ENCODE measurements at regions not wholly inside any gene's neighbourhood (a gene's known extent, or its start where the extent isn't known, plus 50 kb on each side); places are given as distances from the start of the nearest gene placed in this dataset.

DNA sequence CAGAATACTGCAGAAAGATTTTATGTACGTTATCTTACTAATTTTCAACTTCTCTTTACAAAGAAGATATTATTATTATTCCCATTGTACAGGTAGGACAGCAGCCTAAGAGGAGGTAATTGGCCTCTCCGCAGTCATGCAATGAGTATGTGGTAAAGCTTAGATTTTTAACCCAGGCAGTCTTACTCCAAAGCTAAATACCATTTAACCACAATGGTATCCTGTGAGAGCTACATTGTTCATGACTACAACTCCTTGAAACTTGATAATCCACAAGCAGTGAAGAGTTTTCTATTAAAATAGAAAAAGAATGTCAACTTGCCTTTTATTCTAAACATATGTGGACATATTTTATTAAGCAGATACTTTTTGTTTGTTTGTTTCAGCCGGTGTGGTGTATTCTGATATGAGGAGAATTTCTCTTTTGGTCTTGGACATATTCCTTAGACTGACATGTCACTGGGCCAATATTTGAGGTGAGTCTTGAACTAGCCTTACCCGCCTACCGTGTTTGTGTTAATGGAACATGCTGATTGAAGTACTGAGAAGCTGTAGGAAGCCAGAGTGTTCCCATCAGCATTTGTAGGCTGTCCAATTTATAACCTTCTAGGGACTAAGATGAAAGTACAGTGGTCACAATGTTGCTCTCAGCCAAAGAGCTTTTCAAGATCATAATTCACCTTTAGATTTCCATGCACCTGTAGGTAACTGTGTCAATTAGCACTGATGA is 293.9 kb upstream of the DCC start:
- DNase-seq (ENCODE audit: low read depth in 1 of 2, low spot score in 2 of 2) (no peak), FAIRE-seq (no peak)
- no peak overlapping the region for H3K4me2 ChIP-seq (ENCODE audit: insufficient read depth in 1 of 2, low read depth in 2 of 2, low read length in 2 of 2)
- H3K27ac ChIP-seq (ENCODE audit: low read depth, low read length): no peak overlapping the region
- H2AK5ac ChIP-seq (ENCODE audit: low read depth, low read length): no peak overlapping the region
- no peak overlapping the region for H2AFZ ChIP-seq (ENCODE audit: low read length)
- H2BK20ac ChIP-seq (ENCODE audit: low read length): no peak overlapping the region
- H3K4me3 ChIP-seq (ENCODE audit: extremely low read depth in 1 of 4, insufficient read depth in 2 of 4, low read depth in 3 of 4, low read length in 4 of 4): no peak overlapping the region
- ChIA-PET POLR2A (ENCODE audit: partially characterized antibody) (no interaction called here), CTCF (ENCODE audit: partially characterized antibody) (interaction anchor here (0.9 to 1.2 kb wide), 2 partner anchors 59 to 242 kb away, joined by 3 read pairs; no protein-coding TSS in a partner anchor)
- H3K23ac ChIP-seq (ENCODE audit: insufficient read length): no peak overlapping the region
- no peak overlapping the region for H3K56ac ChIP-seq (replicated peaks; ENCODE audit: insufficient read length, low read depth, low read length)
- no peaks in the 10 kb centered on the region for H3K79me2 ChIP-seq (ENCODE audit: control insufficient read depth in 1 of 2, insufficient read depth in 2 of 2, low read length in 2 of 2)
- H3K23me2 ChIP-seq (ENCODE audit: low read depth, low read length): no peaks in the 10 kb centered on the region
- H3K4me1 ChIP-seq (replicated peaks in 1 of 4; ENCODE audit: control insufficient read depth in 3 of 4, insufficient read depth in 4 of 4, low read length in 3 of 4): peaks cover 0 to 3% (median under 1%) of the 10 kb centered on the region in 4 experiments; a peak in 1 of 7 replicates
- no peak overlapping the region for H4K91ac ChIP-seq (replicated peaks; ENCODE audit: insufficient read length, low read length)
- 87% methylated on average over 5 of the region's 5 CpGs; no CpG with 5 or more reads in 1 of the 2 experiments for WGBS, 2 experiments (ENCODE audit: extremely low coverage in 1 of 2, insufficient coverage in 1 of 2, insufficient read length in 1 of 2, insufficient replicate concordance in 2 of 2, low coverage in 1 of 2, low lambda C conversion rate in 2 of 2, missing lambda C conversion rate in 1 of 2)
- H4K20me1 ChIP-seq (replicated peaks in 1 of 2; ENCODE audit: control insufficient read depth in 1 of 2, insufficient read depth in 2 of 2, low read length in 2 of 2): no peaks in the 10 kb centered on the region
- no peak overlapping the region for H2BK120ac ChIP-seq (replicated peaks; ENCODE audit: low read depth, low read length)
- H3K79me1 ChIP-seq (ENCODE audit: low read depth, low read length): no peaks in the 10 kb centered on the region
- H3K27me3 ChIP-seq (replicated peaks in 1 of 4; ENCODE audit: control insufficient read depth in 3 of 4, extremely low read depth in 1 of 4, insufficient read depth in 3 of 4, low read length in 3 of 4): no peaks in the 10 kb centered on the region
- H3K9me3 ChIP-seq (ENCODE audit: insufficient read depth in 2 of 2, low read depth in 1 of 2, low read length in 1 of 2): no peaks in the 10 kb centered on the region
- no peak overlapping the region for H4K5ac ChIP-seq (ENCODE audit: insufficient read length, low read depth, low read length)
- no peaks in the 10 kb centered on the region for H3K36me3 ChIP-seq (ENCODE audit: control insufficient read depth in 2 of 4, insufficient read depth in 4 of 4, low read length in 3 of 4)
- H2BK5ac ChIP-seq (ENCODE audit: low read depth, low read length): no peak overlapping the region
- H3K14ac ChIP-seq (ENCODE audit: insufficient read length): no peak overlapping the region
- H2BK12ac ChIP-seq (ENCODE audit: low read depth, low read length): no peak overlapping the region
- H3K9ac ChIP-seq (replicated peaks in 1 of 4; ENCODE audit: extremely low read depth in 1 of 4, low read depth in 3 of 4, low read length in 3 of 4): no peak overlapping the region
- H3K18ac ChIP-seq (ENCODE audit: extremely low read depth, low read length): no peak overlapping the region
- no peak overlapping the region for H4K8ac ChIP-seq (ENCODE audit: extremely low read depth, insufficient read depth, low read length)
- H3K4ac ChIP-seq (replicated peaks; ENCODE audit: insufficient read length, low read depth, low read length): no peak overlapping the region
- no peak overlapping the region for H2BK15ac ChIP-seq (ENCODE audit: low read length)
- TF ChIP-seq YY1 (IDR thresholded peaks at IDR 0.05; ENCODE audit: low read depth, low read length) (no peak), JUN (IDR thresholded peaks at IDR 0.05; ENCODE audit: low read depth, low read length) (no peak), SIRT6 (IDR thresholded peaks at IDR 0.05; ENCODE audit: low read length) (no peak), CTBP2 (IDR thresholded peaks at IDR 0.05; ENCODE audit: borderline replicate concordance, insufficient read depth, insufficient read length, low read length) (no peak)
